OCI-LY1 (cell line): ENCODE measurements at regions not wholly inside any gene's neighbourhood (a gene's known extent, or its start where the extent isn't known, plus 50 kb on each side); places are given as distances from the start of the nearest gene placed in this dataset.

Experiments
- EZH2 ChIP-seq: fragments of 200-600 bp; sonication (generic), shearing (Covaris generic); IDR thresholded peaks from 2 replicates; pipeline ENCODE4 v1.8.0; 2017; ENCODE audit warnings: borderline replicate concordance, mixed run types, mild to moderate bottlenecking, antibody characterized with exemption, low read length, moderate library complexity, mixed read lengths
- TF ChIP-seq, protein P1 (sequence below): fragments of 200-600 bp; sonication (generic), shearing (Covaris generic); IDR thresholded peaks from 2 replicates; pipeline ENCODE4 v1.5.1; 2017; ENCODE audit warnings: mild to moderate bottlenecking, antibody characterized with exemption, low read length, moderate library complexity, mixed read lengths

DNA sequence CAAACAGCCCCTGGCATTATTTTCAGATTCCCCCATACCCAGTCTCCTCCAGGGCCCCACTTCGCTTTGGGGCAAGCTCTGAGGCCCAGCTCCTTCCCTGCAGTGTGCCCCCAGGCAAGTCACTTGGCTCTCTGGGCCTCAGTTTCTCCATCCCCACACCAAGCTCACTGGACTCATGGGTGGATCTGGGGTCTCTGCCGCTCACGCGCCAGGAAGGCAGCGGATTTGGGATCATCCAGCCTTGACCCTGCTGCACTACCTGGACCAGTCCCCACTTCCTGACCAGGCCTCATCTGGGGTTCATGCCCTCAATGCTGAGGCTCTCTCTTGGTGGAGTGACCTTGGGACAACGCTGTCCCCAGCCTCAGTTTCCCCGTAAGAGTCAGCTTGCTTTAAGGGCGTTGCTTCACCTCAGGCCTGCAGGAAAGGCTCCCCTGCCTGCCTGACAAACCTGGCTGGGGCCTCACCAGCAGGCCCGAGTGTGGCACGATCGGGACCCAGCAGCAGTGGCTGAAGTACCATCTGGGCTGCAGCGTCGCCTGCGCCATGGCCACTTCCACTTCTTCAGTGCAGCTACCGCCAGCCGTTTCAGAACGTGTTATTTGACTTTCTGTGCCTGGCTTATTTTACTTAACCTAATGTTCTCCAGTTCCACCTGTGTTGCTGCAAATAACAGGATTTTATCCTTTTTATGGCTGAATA is 519.6 kb upstream of the SEMA6A start:
- TF ChIP-seq, protein P1, sequence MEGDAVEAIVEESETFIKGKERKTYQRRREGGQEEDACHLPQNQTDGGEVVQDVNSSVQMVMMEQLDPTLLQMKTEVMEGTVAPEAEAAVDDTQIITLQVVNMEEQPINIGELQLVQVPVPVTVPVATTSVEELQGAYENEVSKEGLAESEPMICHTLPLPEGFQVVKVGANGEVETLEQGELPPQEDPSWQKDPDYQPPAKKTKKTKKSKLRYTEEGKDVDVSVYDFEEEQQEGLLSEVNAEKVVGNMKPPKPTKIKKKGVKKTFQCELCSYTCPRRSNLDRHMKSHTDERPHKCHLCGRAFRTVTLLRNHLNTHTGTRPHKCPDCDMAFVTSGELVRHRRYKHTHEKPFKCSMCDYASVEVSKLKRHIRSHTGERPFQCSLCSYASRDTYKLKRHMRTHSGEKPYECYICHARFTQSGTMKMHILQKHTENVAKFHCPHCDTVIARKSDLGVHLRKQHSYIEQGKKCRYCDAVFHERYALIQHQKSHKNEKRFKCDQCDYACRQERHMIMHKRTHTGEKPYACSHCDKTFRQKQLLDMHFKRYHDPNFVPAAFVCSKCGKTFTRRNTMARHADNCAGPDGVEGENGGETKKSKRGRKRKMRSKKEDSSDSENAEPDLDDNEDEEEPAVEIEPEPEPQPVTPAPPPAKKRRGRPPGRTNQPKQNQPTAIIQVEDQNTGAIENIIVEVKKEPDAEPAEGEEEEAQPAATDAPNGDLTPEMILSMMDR = no peak
- no peak for TF ChIP-seq EZH2
